ENCODE measurements at regions not wholly inside any gene's neighbourhood (a gene's known extent, or its start where the extent isn't known, plus 50 kb on each side); places are given as distances from the start of the nearest gene placed in this dataset.

DNA sequence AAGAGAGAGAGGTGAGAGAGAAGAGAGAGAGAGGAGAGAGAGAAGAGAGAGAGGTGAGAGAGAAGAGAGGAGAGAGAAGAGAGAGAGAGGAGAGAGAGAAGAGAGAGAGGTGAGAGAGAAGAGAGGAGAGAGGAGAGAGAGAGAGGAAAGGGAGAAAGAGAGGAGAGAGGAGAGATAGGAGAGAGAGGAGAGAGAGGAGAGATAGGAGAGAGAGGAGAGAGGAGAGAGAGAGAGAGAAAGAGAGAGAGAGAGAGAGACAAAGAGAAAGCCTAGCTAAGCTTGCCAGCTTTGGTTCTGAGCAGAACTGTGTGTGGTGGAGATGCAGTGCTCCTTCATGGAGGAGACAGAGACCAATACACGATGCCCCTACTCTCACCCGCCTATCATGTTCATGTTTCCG is 99.1 kb upstream of the KCNA3 start:
- intact Hi-C loops (cut with micrococcal nuclease) = no loop called here
- H3K36me3 ChIP-seq (replicated peaks in 1 of 2; ENCODE audit: control extremely low read depth in 1 of 2, control insufficient read depth in 1 of 2, extremely low read depth in 1 of 2, insufficient read depth in 2 of 2, low read length in 1 of 2) = no peaks in the 10 kb centered on the region
- no peaks in the 10 kb centered on the region for H4K20me1 ChIP-seq (ENCODE audit: control insufficient read depth, insufficient read depth, low read length, poor library complexity, severe bottlenecking)
- no peak overlapping the region for H3K4me3 Mint-ChIP-seq
- H3K27me3 ChIP-seq (replicated peaks in 1 of 4; ENCODE audit: control extremely low read depth in 1 of 4, control insufficient read depth in 3 of 4, insufficient read depth in 4 of 4, low read length in 3 of 4) = peaks cover 0 to 3% (median 0%) of the 10 kb centered on the region in 4 experiments
- no peak overlapping the region for H3K4me3 ChIP-seq (ENCODE audit: control extremely low read depth in 1 of 5, extremely low read depth in 1 of 5, insufficient read depth in 1 of 5, low read depth in 2 of 5, low read length in 4 of 5)
- ChIA-PET CTCF (interaction anchor here (1.0 to 3.3 kb wide), 6 partner anchors 9 to 154 kb away, joined by 3 to 20 read pairs (median 8); no protein-coding TSS in a partner anchor), POLR2A (no interaction called here)
- peaks cover 5 to 8% of the 10 kb centered on the region in 2 donors for H3K4me1 ChIP-seq (ENCODE audit: control insufficient read depth in 2 of 2, insufficient read depth in 2 of 2, low read length in 2 of 2)
- peaks cover 10% of the 10 kb centered on the region for H3K27me3 Mint-ChIP-seq
- 90% methylated on average over 2 of the region's 3 CpGs for WGBS (ENCODE audit: insufficient coverage)
- no peak overlapping the region for H3K27ac ChIP-seq (ENCODE audit: low read length in 2 of 2)
- no peak overlapping the region for H3K9ac ChIP-seq (ENCODE audit: low read length)
- no peak overlapping the region for H2AFZ ChIP-seq (ENCODE audit: insufficient read depth, low read depth, low read length, poor library complexity, severe bottlenecking)
- H3K9me3 ChIP-seq (ENCODE audit: control extremely low read depth in 1 of 3, control insufficient read depth in 2 of 3, insufficient read depth in 1 of 3, low read length in 2 of 3) = no peaks in the 10 kb centered on the region
- peaks cover 9% of the 10 kb centered on the region for H3K4me1 Mint-ChIP-seq
- no peaks in the 10 kb centered on the region for H3K9me3 Mint-ChIP-seq (ENCODE audit: insufficient read depth)
- DNase-seq = no peak
- TF ChIP-seq, protein P1, sequence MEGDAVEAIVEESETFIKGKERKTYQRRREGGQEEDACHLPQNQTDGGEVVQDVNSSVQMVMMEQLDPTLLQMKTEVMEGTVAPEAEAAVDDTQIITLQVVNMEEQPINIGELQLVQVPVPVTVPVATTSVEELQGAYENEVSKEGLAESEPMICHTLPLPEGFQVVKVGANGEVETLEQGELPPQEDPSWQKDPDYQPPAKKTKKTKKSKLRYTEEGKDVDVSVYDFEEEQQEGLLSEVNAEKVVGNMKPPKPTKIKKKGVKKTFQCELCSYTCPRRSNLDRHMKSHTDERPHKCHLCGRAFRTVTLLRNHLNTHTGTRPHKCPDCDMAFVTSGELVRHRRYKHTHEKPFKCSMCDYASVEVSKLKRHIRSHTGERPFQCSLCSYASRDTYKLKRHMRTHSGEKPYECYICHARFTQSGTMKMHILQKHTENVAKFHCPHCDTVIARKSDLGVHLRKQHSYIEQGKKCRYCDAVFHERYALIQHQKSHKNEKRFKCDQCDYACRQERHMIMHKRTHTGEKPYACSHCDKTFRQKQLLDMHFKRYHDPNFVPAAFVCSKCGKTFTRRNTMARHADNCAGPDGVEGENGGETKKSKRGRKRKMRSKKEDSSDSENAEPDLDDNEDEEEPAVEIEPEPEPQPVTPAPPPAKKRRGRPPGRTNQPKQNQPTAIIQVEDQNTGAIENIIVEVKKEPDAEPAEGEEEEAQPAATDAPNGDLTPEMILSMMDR (IDR thresholded peaks at IDR 0.05) = no peak
- TF ChIP-seq EZH2 (IDR thresholded peaks at IDR 0.05; ENCODE audit: borderline replicate concordance, insufficient read depth, low read depth, low read length, poor library complexity, severe bottlenecking) = no peak
- H3K79me2 ChIP-seq (ENCODE audit: control insufficient read depth, insufficient read depth, low read length) = no peaks in the 10 kb centered on the region
- no peak overlapping the region for H3K27ac Mint-ChIP-seq
- no peak overlapping the region for H3K4me2 ChIP-seq (replicated peaks; ENCODE audit: low read depth, low read length, poor library complexity, severe bottlenecking)
- ATAC-seq (ENCODE audit: low read depth) = no peak

DNA sequence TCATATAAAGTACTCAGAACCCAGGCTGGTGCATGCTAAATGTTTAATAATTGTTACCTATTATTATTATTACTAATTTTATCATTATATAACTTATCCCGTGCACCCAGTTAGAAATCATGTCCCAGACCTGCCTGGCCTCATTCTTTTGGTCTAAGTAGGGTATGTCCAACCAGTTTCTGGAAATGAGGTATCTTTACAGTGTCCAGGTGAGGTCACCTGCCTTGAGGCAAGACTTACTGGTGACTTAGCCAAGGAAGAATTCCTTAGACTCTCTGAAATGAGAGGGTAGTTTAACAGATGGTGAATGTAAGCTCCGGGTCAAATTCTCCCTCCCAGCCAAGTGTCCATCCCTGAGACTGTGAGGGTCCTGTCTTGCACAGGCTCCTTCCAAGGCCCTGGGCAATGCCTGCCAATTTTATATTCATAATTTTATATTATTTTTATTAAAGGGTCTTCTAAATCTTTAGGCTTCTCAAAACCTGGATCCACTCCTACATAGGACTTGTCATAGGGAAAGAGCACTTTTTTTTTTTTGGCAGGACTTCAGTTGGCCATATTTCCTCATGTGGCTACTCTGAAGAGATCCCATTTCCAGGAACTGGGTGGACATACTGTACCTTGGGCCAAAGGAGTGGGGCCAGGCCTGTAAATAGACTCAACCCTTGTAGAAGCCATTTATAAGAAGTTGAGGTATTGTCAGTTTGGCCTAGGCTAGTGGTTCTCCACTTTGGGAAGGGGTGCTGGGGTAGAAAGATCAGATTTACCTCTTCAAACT is 96.7 kb upstream of the KCNA3 start:
- TF ChIP-seq, protein P1 (IDR thresholded peaks at IDR 0.05) = no peak
- TF ChIP-seq EZH2 (IDR thresholded peaks at IDR 0.05; ENCODE audit: borderline replicate concordance, insufficient read depth, low read depth, low read length, poor library complexity, severe bottlenecking) = no peak
- POLR2A ChIA-PET = no interaction called here
- no peak overlapping the region for H3K9ac ChIP-seq (ENCODE audit: low read length)
- H3K36me3 ChIP-seq (replicated peaks in 1 of 2; ENCODE audit: control extremely low read depth in 1 of 2, control insufficient read depth in 1 of 2, extremely low read depth in 1 of 2, insufficient read depth in 2 of 2, low read length in 1 of 2) = no peaks in the 10 kb centered on the region
- intact Hi-C loops (cut with micrococcal nuclease) = no loop called here
- H3K27me3 ChIP-seq (replicated peaks in 1 of 4; ENCODE audit: control extremely low read depth in 1 of 4, control insufficient read depth in 3 of 4, insufficient read depth in 4 of 4, low read length in 3 of 4) = peaks cover 0 to 11% (median 3%) of the 10 kb centered on the region in 4 experiments
- no peak overlapping the region for H3K4me2 ChIP-seq (replicated peaks; ENCODE audit: low read depth, low read length, poor library complexity, severe bottlenecking)
- H3K4me3 ChIP-seq (ENCODE audit: control extremely low read depth in 1 of 5, extremely low read depth in 1 of 5, insufficient read depth in 1 of 5, low read depth in 2 of 5, low read length in 4 of 5) = no peak overlapping the region
- no peak overlapping the region for H3K27ac ChIP-seq (ENCODE audit: low read length in 2 of 2)
- Mint-ChIP-seq H3K9me3 (ENCODE audit: insufficient read depth) (no peaks in the 10 kb centered on the region), H3K4me3 (no peak overlapping the region), H3K27ac (no peak overlapping the region), H3K27me3 (peaks cover 13% of the 10 kb centered on the region), H3K4me1 (peaks cover 9% of the 10 kb centered on the region)
- no peaks in the 10 kb centered on the region for H3K79me2 ChIP-seq (ENCODE audit: control insufficient read depth, insufficient read depth, low read length)
- H3K9me3 ChIP-seq (ENCODE audit: control extremely low read depth in 1 of 3, control insufficient read depth in 2 of 3, insufficient read depth in 1 of 3, low read length in 2 of 3) = no peaks in the 10 kb centered on the region
- H2AFZ ChIP-seq (ENCODE audit: insufficient read depth, low read depth, low read length, poor library complexity, severe bottlenecking) = no peak overlapping the region
- ATAC-seq (ENCODE audit: low read depth) (no peak), DNase-seq (no peak)
- peaks cover 5 to 8% of the 10 kb centered on the region in 2 donors for H3K4me1 ChIP-seq (ENCODE audit: control insufficient read depth in 2 of 2, insufficient read depth in 2 of 2, low read length in 2 of 2)
- CTCF ChIA-PET = interaction anchor here (0.7 to 1.8 kb wide), 2 partner anchors 79 to 141 kb away, joined by 3 to 6 read pairs; no protein-coding TSS in a partner anchor
- H4K20me1 ChIP-seq (ENCODE audit: control insufficient read depth, insufficient read depth, low read length, poor library complexity, severe bottlenecking) = no peaks in the 10 kb centered on the region
- no CpG with 5 or more reads among the region's 2 CpGs for WGBS (ENCODE audit: insufficient coverage)
